PC-3 (cell line): ENCODE measurements at regions not wholly inside any gene's neighbourhood (a gene's known extent, or its start where the extent isn't known, plus 50 kb on each side); places are given as distances from the start of the nearest gene placed in this dataset.

Source experiments
- CTCF ChIP-seq: fragments of 300-600 bp; sonication (generic); conservative IDR thresholded peaks from 2 replicates; pipeline ENCODE4 v1.5.1; 2017; ENCODE audit warnings: antibody characterized with exemption, low read depth, mild to moderate bottlenecking, low read length
- EZH2 ChIP-seq: fragments of 300-600 bp; sonication (generic); IDR thresholded peaks from one replicate; pipeline ENCODE4 v1.6.1; 2017; ENCODE audit warnings: antibody characterized with exemption, mild to moderate bottlenecking, low read length; ENCODE audit not compliant: unreplicated experiment

GRCh38 chr7:41627645-41628298, 75.1 kb downstream of the INHBA start:
- no peak for TF ChIP-seq CTCF
- no peak for TF ChIP-seq EZH2
